B cell (primary cell): ENCODE measurements at regions not wholly inside any gene's neighbourhood (a gene's known extent, or its start where the extent isn't known, plus 50 kb on each side); places are given as distances from the start of the nearest gene placed in this dataset.

ENCODE experiments used
- EZH2 ChIP-seq: IDR thresholded peaks from 2 replicates; pipeline ENCODE4 v1.6.1; 2012; ENCODE audit warnings: borderline replicate concordance, low read depth, mild to moderate bottlenecking, moderate library complexity, low read length; ENCODE audit not compliant: insufficient read depth, poor library complexity, severe bottlenecking
- TF ChIP-seq, protein P1 (sequence below): fragments of 200-600 bp; IDR thresholded peaks from one replicate; pipeline ENCODE4 v1.8.0; 2022; ENCODE audit warnings: antibody characterized with exemption, mild to moderate bottlenecking

DNA sequence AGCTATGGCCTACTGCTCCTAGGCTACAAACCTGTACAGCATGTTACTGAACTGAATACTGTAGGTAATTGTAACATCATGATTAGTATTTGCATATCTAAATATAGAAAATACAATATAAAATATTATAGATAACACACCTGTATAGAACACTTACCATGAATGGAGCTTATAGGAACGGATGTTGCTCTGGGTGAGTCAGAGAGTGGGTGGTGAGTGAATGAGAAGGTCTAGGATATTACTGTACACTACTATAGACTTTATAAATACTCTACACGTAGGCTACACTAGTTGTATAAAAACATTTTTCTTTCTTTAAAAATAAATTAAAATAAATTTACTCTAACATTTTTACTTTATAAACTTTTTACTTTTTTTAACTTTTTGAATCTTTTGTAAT, 224.0 kb upstream of the CBLB start:
- TF ChIP-seq, protein P1, sequence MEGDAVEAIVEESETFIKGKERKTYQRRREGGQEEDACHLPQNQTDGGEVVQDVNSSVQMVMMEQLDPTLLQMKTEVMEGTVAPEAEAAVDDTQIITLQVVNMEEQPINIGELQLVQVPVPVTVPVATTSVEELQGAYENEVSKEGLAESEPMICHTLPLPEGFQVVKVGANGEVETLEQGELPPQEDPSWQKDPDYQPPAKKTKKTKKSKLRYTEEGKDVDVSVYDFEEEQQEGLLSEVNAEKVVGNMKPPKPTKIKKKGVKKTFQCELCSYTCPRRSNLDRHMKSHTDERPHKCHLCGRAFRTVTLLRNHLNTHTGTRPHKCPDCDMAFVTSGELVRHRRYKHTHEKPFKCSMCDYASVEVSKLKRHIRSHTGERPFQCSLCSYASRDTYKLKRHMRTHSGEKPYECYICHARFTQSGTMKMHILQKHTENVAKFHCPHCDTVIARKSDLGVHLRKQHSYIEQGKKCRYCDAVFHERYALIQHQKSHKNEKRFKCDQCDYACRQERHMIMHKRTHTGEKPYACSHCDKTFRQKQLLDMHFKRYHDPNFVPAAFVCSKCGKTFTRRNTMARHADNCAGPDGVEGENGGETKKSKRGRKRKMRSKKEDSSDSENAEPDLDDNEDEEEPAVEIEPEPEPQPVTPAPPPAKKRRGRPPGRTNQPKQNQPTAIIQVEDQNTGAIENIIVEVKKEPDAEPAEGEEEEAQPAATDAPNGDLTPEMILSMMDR, result no peak
- no peak for TF ChIP-seq EZH2
